ENCODE measurements at regions not wholly inside any gene's neighbourhood (a gene's known extent, or its start where the extent isn't known, plus 50 kb on each side); places are given as distances from the start of the nearest gene placed in this dataset.
"Not testable (repeated sequence)": the region's sequence is repeated elsewhere in the genome, so short reads cannot be mapped to it uniquely, and the experiment has no call there.

GRCh38 chr2:167745667-167746066 lies 501.7 kb downstream of the STK39 start:
- Histone ChIP-seq H3K27ac (no peak overlapping the region), H3K27me3 (ENCODE audit: insufficient read depth, low read depth, severe bottlenecking) (no peaks in the 10 kb centered on the region), H3K36me3 (no peaks in the 10 kb centered on the region), H3K4me3 (ENCODE audit: low read depth, low read length) (no peak overlapping the region), H3K9me3 (ENCODE audit: severe bottlenecking) (no peaks in the 10 kb centered on the region)
- TF ChIP-seq CTCF (IDR thresholded peaks at IDR 0.05; ENCODE audit: low read depth, low read length), result no peak
- no peak for DNase-seq

- H3K27me3 ChIP-seq (ENCODE audit: insufficient read depth, low read depth, severe bottlenecking); DNase-seq; H3K27ac ChIP-seq; H3K36me3 ChIP-seq; H3K9me3 ChIP-seq (ENCODE audit: severe bottlenecking); H3K4me3 ChIP-seq (ENCODE audit: low read depth, low read length): not testable (repeated sequence)
Measured at GRCh38 chr2:167739921-167740320, 507.5 kb downstream of the STK39 start.

GRCh38 chr2:167733747-167734146 lies 513.6 kb downstream of the STK39 start:
- no peaks in the 10 kb centered on the region for H3K9me3 ChIP-seq (ENCODE audit: severe bottlenecking)
- no peak for DNase-seq
- H3K4me3 ChIP-seq (ENCODE audit: low read depth, low read length), result no peak overlapping the region
- no peaks in the 10 kb centered on the region for H3K27me3 ChIP-seq (ENCODE audit: insufficient read depth, low read depth, severe bottlenecking)
- H3K36me3 ChIP-seq, result no peaks in the 10 kb centered on the region
- no peak for TF ChIP-seq CTCF (IDR thresholded peaks at IDR 0.05; ENCODE audit: low read depth, low read length)
- no peak overlapping the region for H3K27ac ChIP-seq

- H3K9me3 ChIP-seq (ENCODE audit: severe bottlenecking), result no peaks in the 10 kb centered on the region
- H3K4me3 ChIP-seq (ENCODE audit: low read depth, low read length), result no peak overlapping the region
- peak overlapping the region; percentile 18 for H3K27ac ChIP-seq
- no peaks in the 10 kb centered on the region for H3K36me3 ChIP-seq
- peak; percentile 46 for DNase-seq
- no peaks in the 10 kb centered on the region for H3K27me3 ChIP-seq (ENCODE audit: insufficient read depth, low read depth, severe bottlenecking)
- no peak for TF ChIP-seq CTCF (IDR thresholded peaks at IDR 0.05; ENCODE audit: low read depth, low read length)
Measured at GRCh38 chr2:167732326-167732725, 515.1 kb downstream of the STK39 start.

GRCh38 chr2:167729911-167730310 lies 517.5 kb downstream of the STK39 start:
- TF ChIP-seq CTCF (IDR thresholded peaks at IDR 0.05; ENCODE audit: low read depth, low read length), result no peak
- no peaks in the 10 kb centered on the region for H3K27me3 ChIP-seq (ENCODE audit: insufficient read depth, low read depth, severe bottlenecking)
- DNase-seq, result no peak
- no peak overlapping the region for H3K27ac ChIP-seq
- H3K4me3 ChIP-seq (ENCODE audit: low read depth, low read length), result no peak overlapping the region
- H3K36me3 ChIP-seq, result no peaks in the 10 kb centered on the region
- no peaks in the 10 kb centered on the region for H3K9me3 ChIP-seq (ENCODE audit: severe bottlenecking)

GRCh38 chr2:167726788-167727187 lies 520.6 kb downstream of the STK39 start:
- Histone ChIP-seq H3K27ac (no peak overlapping the region), H3K36me3 (no peaks in the 10 kb centered on the region), H3K4me3 (ENCODE audit: low read depth, low read length) (no peak overlapping the region), H3K27me3 (ENCODE audit: insufficient read depth, low read depth, severe bottlenecking) (no peaks in the 10 kb centered on the region), H3K9me3 (ENCODE audit: severe bottlenecking) (no peaks in the 10 kb centered on the region)
- TF ChIP-seq CTCF (IDR thresholded peaks at IDR 0.05; ENCODE audit: low read depth, low read length), result no peak
- no peak for DNase-seq

Data from WERI-Rb-1 (cell line).